Lower leg skin (tissue), 3 donors: ENCODE measurements at regions not wholly inside any gene's neighbourhood (a gene's known extent, or its start where the extent isn't known, plus 50 kb on each side); places are given as distances from the start of the nearest gene placed in this dataset.

Source experiments
- POLR2A ChIP-seq, 2 donors: fragments of 450-650 bp; IDR thresholded peaks; one replicate each; pipeline ENCODE4 v1.6.1; 2016 to 2017; ENCODE audit warnings: antibody characterized with exemption in 2 of 2, mild to moderate bottlenecking in 1 of 2, moderate library complexity in 1 of 2
- TF ChIP-seq, protein P1 (sequence below), 3 donors: fragments of 450-650 bp; IDR thresholded peaks; one replicate each; pipeline ENCODE4 v1.5.1; 2016; ENCODE audit warnings: antibody characterized with exemption in 3 of 3, mild to moderate bottlenecking in 3 of 3, moderate library complexity in 2 of 3

- TF ChIP-seq, protein P1, sequence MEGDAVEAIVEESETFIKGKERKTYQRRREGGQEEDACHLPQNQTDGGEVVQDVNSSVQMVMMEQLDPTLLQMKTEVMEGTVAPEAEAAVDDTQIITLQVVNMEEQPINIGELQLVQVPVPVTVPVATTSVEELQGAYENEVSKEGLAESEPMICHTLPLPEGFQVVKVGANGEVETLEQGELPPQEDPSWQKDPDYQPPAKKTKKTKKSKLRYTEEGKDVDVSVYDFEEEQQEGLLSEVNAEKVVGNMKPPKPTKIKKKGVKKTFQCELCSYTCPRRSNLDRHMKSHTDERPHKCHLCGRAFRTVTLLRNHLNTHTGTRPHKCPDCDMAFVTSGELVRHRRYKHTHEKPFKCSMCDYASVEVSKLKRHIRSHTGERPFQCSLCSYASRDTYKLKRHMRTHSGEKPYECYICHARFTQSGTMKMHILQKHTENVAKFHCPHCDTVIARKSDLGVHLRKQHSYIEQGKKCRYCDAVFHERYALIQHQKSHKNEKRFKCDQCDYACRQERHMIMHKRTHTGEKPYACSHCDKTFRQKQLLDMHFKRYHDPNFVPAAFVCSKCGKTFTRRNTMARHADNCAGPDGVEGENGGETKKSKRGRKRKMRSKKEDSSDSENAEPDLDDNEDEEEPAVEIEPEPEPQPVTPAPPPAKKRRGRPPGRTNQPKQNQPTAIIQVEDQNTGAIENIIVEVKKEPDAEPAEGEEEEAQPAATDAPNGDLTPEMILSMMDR (IDR thresholded peaks at IDR 0.05): no peak
- no peak for TF ChIP-seq POLR2A (IDR thresholded peaks at IDR 0.05)
These were observed 427.6 kb upstream of the FAT3 start for GRCh38 chr11:91796999-91797398.
